H9 (cell line): ENCODE measurements at regions not wholly inside any gene's neighbourhood (a gene's known extent, or its start where the extent isn't known, plus 50 kb on each side); places are given as distances from the start of the nearest gene placed in this dataset.

Source experiments
- DNase-seq: peaks from one replicate; pipeline ENCODE4 v3.0.0-alpha.2; 2017
- H2AFZ ChIP-seq: one replicate; pipeline ENCODE4 v1.6.1; 2013; ENCODE audit warnings: mild to moderate bottlenecking, low read length, control low read depth, moderate library complexity
- H2AK5ac ChIP-seq: 2 replicates; pipeline ENCODE4 v1.6.1; 2013; ENCODE audit warnings: low read length, control low read depth, mixed read lengths; ENCODE audit not compliant: insufficient read length
- H2BK120ac ChIP-seq: one replicate; pipeline ENCODE4 v1.6.1; 2013; ENCODE audit warnings: low read depth, mild to moderate bottlenecking, low read length, control low read depth, inconsistent platforms; ENCODE audit not compliant: poor library complexity, severe bottlenecking
- H2BK12ac ChIP-seq: 2 replicates; pipeline ENCODE4 v1.6.1; 2013; ENCODE audit warnings: low read length, control low read depth, mixed read lengths, low read depth; ENCODE audit not compliant: insufficient read length
- H2BK15ac ChIP-seq: 2 replicates; pipeline ENCODE4 v1.6.1; 2013; ENCODE audit warnings: low read depth, low read length, control low read depth
- H2BK20ac ChIP-seq: one replicate; pipeline ENCODE4 v1.6.1; 2013; ENCODE audit warnings: low read depth, mild to moderate bottlenecking, low read length, control low read depth, inconsistent platforms; ENCODE audit not compliant: poor library complexity, severe bottlenecking
- H2BK5ac ChIP-seq: 2 replicates; pipeline ENCODE4 v1.6.1; 2013; ENCODE audit warnings: low read length, control low read depth, mixed read lengths; ENCODE audit not compliant: insufficient read length
- H3K14ac ChIP-seq: 2 replicates; pipeline ENCODE4 v1.6.1; 2013; ENCODE audit warnings: low read length, control low read depth; ENCODE audit not compliant: insufficient read depth
- H3K18ac ChIP-seq: 2 replicates; pipeline ENCODE4 v1.6.1; 2013; ENCODE audit warnings: low read depth, mild to moderate bottlenecking, mixed read lengths, low read length, control low read depth; ENCODE audit not compliant: insufficient read length
- H3K23ac ChIP-seq: 2 replicates; pipeline ENCODE4 v1.6.1; 2013; ENCODE audit warnings: low read length, control low read depth, mixed read lengths, low read depth; ENCODE audit not compliant: insufficient read length
- H3K23me2 ChIP-seq: 2 replicates; pipeline ENCODE4 v1.6.1; 2013; ENCODE audit warnings: low read depth, mild to moderate bottlenecking, mixed read lengths, low read length, control low read depth; ENCODE audit not compliant: insufficient read length, poor library complexity, severe bottlenecking
- H3K27ac ChIP-seq: 2 replicates; pipeline ENCODE4 v1.5.1; 2013; ENCODE audit warnings: low read length, control low read depth, mixed read lengths, low read depth; ENCODE audit not compliant: insufficient read length
- H3K27me3 ChIP-seq: 2 replicates; pipeline ENCODE4 v1.6.1; 2013; ENCODE audit warnings: low read length, control low read depth, inconsistent platforms; ENCODE audit not compliant: insufficient read depth
- H3K4ac ChIP-seq: 2 replicates; pipeline ENCODE4 v1.6.1; 2013; ENCODE audit warnings: low read depth, mild to moderate bottlenecking, control low read depth, inconsistent platforms, low read length, moderate library complexity
- H3K4me1 ChIP-seq: 2 replicates; pipeline ENCODE4 v1.6.1; 2013; ENCODE audit warnings: low read length, control low read depth, inconsistent platforms; ENCODE audit not compliant: insufficient read depth
- H3K4me2 ChIP-seq: 2 replicates; pipeline ENCODE4 v1.6.1; 2013; ENCODE audit warnings: low read length, control low read depth, mixed read lengths; ENCODE audit not compliant: insufficient read length, insufficient read depth
- H3K56ac ChIP-seq: 2 replicates; pipeline ENCODE4 v1.6.1; 2013; ENCODE audit warnings: low read depth, mild to moderate bottlenecking, mixed read lengths, low read length, control low read depth; ENCODE audit not compliant: insufficient read length
- H3K79me1 ChIP-seq: 2 replicates; pipeline ENCODE4 v1.6.1; 2013; ENCODE audit warnings: low read depth, mild to moderate bottlenecking, moderate library complexity, low read length, control low read depth, inconsistent platforms; ENCODE audit not compliant: insufficient read depth, poor library complexity, severe bottlenecking
- H3K79me2 ChIP-seq: 2 replicates; pipeline ENCODE4 v1.6.1; 2013; ENCODE audit warnings: low read length, control low read depth, inconsistent platforms; ENCODE audit not compliant: insufficient read depth
- H3K9ac ChIP-seq: 2 replicates; pipeline ENCODE4 v1.6.1; 2013; ENCODE audit warnings: low read length, control low read depth, mixed read lengths; ENCODE audit not compliant: insufficient read length; ENCODE audit errors: extremely low read depth
- H3K9me3 ChIP-seq: one replicate; pipeline ENCODE4 v1.6.1; 2013; ENCODE audit warnings: low read depth, low read length, inconsistent platforms; ENCODE audit not compliant: control insufficient read depth
- H3T11ph ChIP-seq: one replicate; pipeline ENCODE4 v1.6.1; 2013; ENCODE audit warnings: mild to moderate bottlenecking, low read length, control low read depth, inconsistent platforms
- H4K20me1 ChIP-seq: one replicate; pipeline ENCODE4 v1.6.1; 2013; ENCODE audit not compliant: control insufficient read depth, insufficient read length, insufficient read depth
- H4K5ac ChIP-seq: 2 replicates; pipeline ENCODE4 v1.6.1; 2013; ENCODE audit warnings: low read depth, mild to moderate bottlenecking, mixed read lengths, low read length, control low read depth; ENCODE audit not compliant: insufficient read length
- H4K8ac ChIP-seq: replicated peaks from 2 replicates; pipeline ENCODE4 v1.6.1; 2013; ENCODE audit warnings: low read length, control low read depth, mixed read lengths, low read depth; ENCODE audit not compliant: insufficient read length
- H4K91ac ChIP-seq: 2 replicates; pipeline ENCODE4 v1.6.1; 2013; ENCODE audit warnings: low read depth, mild to moderate bottlenecking, moderate library complexity, mixed read lengths, low read length, control low read depth; ENCODE audit not compliant: insufficient read length
- H3K27ac Mint-ChIP-seq, 3 experiments: 2 replicates in 2 of 3; 3 replicates in 1 of 3; pipeline ENCODE4 v1.8.0; 2020 to 2021; ENCODE audit warnings: mixed read lengths in 3 of 3, mild to moderate bottlenecking in 1 of 3, moderate library complexity in 1 of 3
- H3K27me3 Mint-ChIP-seq: 2 replicates; pipeline ENCODE4 v1.8.0; 2021; ENCODE audit warnings: low read depth, mild to moderate bottlenecking, moderate library complexity, mixed read lengths
- H3K36me3 Mint-ChIP-seq, 3 experiments: 2 replicates in 2 of 3; 3 replicates in 1 of 3; pipeline ENCODE4 v1.8.0; 2020 to 2021; ENCODE audit warnings: low read depth in 3 of 3, mixed read lengths in 3 of 3; ENCODE audit not compliant: insufficient read depth in 1 of 3
- H3K4me1 Mint-ChIP-seq, 2 experiments: 2 replicates each; pipeline ENCODE4 v1.8.0; 2020; ENCODE audit warnings: mixed read lengths in 2 of 2
- H3K4me3 Mint-ChIP-seq, 2 experiments: 2 replicates in 1 of 2; 3 replicates in 1 of 2; pipeline ENCODE4 v1.8.0; 2020 to 2021; ENCODE audit warnings: mild to moderate bottlenecking in 2 of 2, mixed read lengths in 2 of 2, moderate library complexity in 1 of 2
- H3K9me3 Mint-ChIP-seq, 2 experiments: 2 replicates in 1 of 2; 3 replicates in 1 of 2; pipeline ENCODE4 v1.8.0; 2020; ENCODE audit warnings: mild to moderate bottlenecking in 2 of 2, mixed read lengths in 2 of 2, moderate library complexity in 1 of 2
- CTCF ChIP-seq: fragments of 200-600 bp; sonication (generic); conservative IDR thresholded peaks from 3 replicates; pipeline ENCODE4 v1.8.0; 2021; ENCODE audit warnings: antibody characterized with exemption, mild to moderate bottlenecking
- WGBS: extraction: QIAGEN DNeasy Blood & Tissue Kit; methylation state at CpG from one replicate; pipeline ENCODE4 v1.1.7; 2013; ENCODE audit warnings: missing lambda C conversion rate, low lambda C conversion rate, mixed read lengths; ENCODE audit not compliant: insufficient read length; ENCODE audit errors: extremely low coverage; 5-methylcytosine and 5-hydroxymethylcytosine counted together

- H3K4me1 ChIP-seq = no peaks in the 10 kb centered on the region
- H4K20me1 ChIP-seq = no peaks in the 10 kb centered on the region
- no peak overlapping the region for H2AK5ac ChIP-seq
- no peak overlapping the region for H2BK20ac ChIP-seq
- no CpG with 5 or more reads among the region's 7 CpGs for WGBS
- peaks cover 9 to 12% of the 10 kb centered on the region in 2 experiments for H3K4me1 Mint-ChIP-seq
- no peak overlapping the region for H3K4ac ChIP-seq
- H2BK120ac ChIP-seq = no peak overlapping the region
- H3K79me2 ChIP-seq = no peaks in the 10 kb centered on the region
- H3K27me3 Mint-ChIP-seq = peaks cover 20% of the 10 kb centered on the region
- no peaks in the 10 kb centered on the region for H3K23me2 ChIP-seq
- H4K91ac ChIP-seq = no peak overlapping the region
- H3K23ac ChIP-seq = no peak overlapping the region
- no peak overlapping the region for H3K4me2 ChIP-seq
- no peak overlapping the region for H2AFZ ChIP-seq
- H3K18ac ChIP-seq = no peak overlapping the region
- H2BK12ac ChIP-seq = no peak overlapping the region
- H4K8ac ChIP-seq = no peak overlapping the region
- no peaks in the 10 kb centered on the region for H3K36me3 Mint-ChIP-seq
- H3K56ac ChIP-seq = no peak overlapping the region
- no peak overlapping the region for H3K9ac ChIP-seq
- no peak overlapping the region for H3K27ac ChIP-seq
- H3K4me3 Mint-ChIP-seq = no peak overlapping the region
- TF ChIP-seq CTCF = peak; percentile 83
- no peaks in the 10 kb centered on the region; a peak in 1 of 5 replicates for H3K9me3 Mint-ChIP-seq
- no peaks in the 10 kb centered on the region for H3K79me1 ChIP-seq
- H3K27me3 ChIP-seq = no peaks in the 10 kb centered on the region
- H4K5ac ChIP-seq = no peak overlapping the region
- no peak overlapping the region; a peak in 1 of 7 replicates for H3K27ac Mint-ChIP-seq
- no peak overlapping the region for H2BK5ac ChIP-seq
- H3T11ph ChIP-seq = no peak overlapping the region
- H3K14ac ChIP-seq = no peak overlapping the region
- no peaks in the 10 kb centered on the region for H3K9me3 ChIP-seq
- no peak for DNase-seq
- H2BK15ac ChIP-seq = no peak overlapping the region
Measured at GRCh38 chr14:21734457-21735074, 60.9 kb upstream of the OR4E1 start.
